Vagina (tissue), 2 donors: ENCODE measurements at regions not wholly inside any gene's neighbourhood (a gene's known extent, or its start where the extent isn't known, plus 50 kb on each side); places are given as distances from the start of the nearest gene placed in this dataset.

Source experiments
- CTCF ChIP-seq, 3 experiments: fragments of 450-650 bp in 2 of 3; fragments of 200-600 bp in 1 of 3; sonication (generic) in 1 of 3; IDR thresholded peaks; one replicate each; pipeline ENCODE4 v1.5.1; 2017 to 2019; ENCODE audit warnings: antibody characterized with exemption in 3 of 3, mild to moderate bottlenecking in 2 of 3, moderate library complexity in 2 of 3
- POLR2A ChIP-seq, 2 donors: fragments of 450-650 bp; IDR thresholded peaks; one replicate each; pipeline ENCODE4 v1.6.1; 2017; ENCODE audit warnings: antibody characterized with exemption in 2 of 2, mild to moderate bottlenecking in 2 of 2, moderate library complexity in 2 of 2

- TF ChIP-seq POLR2A (IDR thresholded peaks at IDR 0.05) (no peak), CTCF (IDR thresholded peaks at IDR 0.05) (no peak)
Measured at GRCh38 chr5:25095261-25095660, 450.5 kb upstream of the CDH10 start.
